BLaER1 treated with 17β-estradiol and CSF1 and Interleukin-3, amounts not matched to agents 10 nM and 100 nM (cell line): ENCODE measurements at regions not wholly inside any gene's neighbourhood (a gene's known extent, or its start where the extent isn't known, plus 50 kb on each side); places are given as distances from the start of the nearest gene placed in this dataset.

Experiments
- H3K27ac ChIP-seq, 11 experiments: shearing (Covaris generic); formaldehyde crosslinking; 2 replicates each; pipeline ENCODE4 v1.8.1; 2022
- H3K27me3 ChIP-seq, 11 experiments: shearing (Covaris generic); formaldehyde crosslinking; 2 replicates each; pipeline ENCODE4 v1.8.1; 2022
- H3K36me3 ChIP-seq, 11 experiments: shearing (Covaris generic); formaldehyde crosslinking; 2 replicates each; pipeline ENCODE4 v1.8.1; 2022
- H3K4me1 ChIP-seq, 10 experiments: shearing (Covaris generic); formaldehyde crosslinking; 2 replicates each; pipeline ENCODE4 v1.8.1; 2022
- H3K4me2 ChIP-seq, 11 experiments: shearing (Covaris generic); formaldehyde crosslinking; 2 replicates each; pipeline ENCODE4 v1.8.1; 2022
- H3K4me3 ChIP-seq, 10 experiments: shearing (Covaris generic); formaldehyde crosslinking; 2 replicates each; pipeline ENCODE4 v1.8.1; 2022
- H3K9ac ChIP-seq, 11 experiments: shearing (Covaris generic); formaldehyde crosslinking; 2 replicates each; pipeline ENCODE4 v1.8.1; 2022
- H3K9me3 ChIP-seq, 11 experiments: shearing (Covaris generic); formaldehyde crosslinking; replicated peaks in 1 of 11; 2 replicates each; pipeline ENCODE4 v1.8.1; 2022
- H4K20me1 ChIP-seq, 11 experiments: shearing (Covaris generic); formaldehyde crosslinking; 2 replicates each; pipeline ENCODE4 v1.8.1; 2022
- Cebpa-rat ChIP-seq, 11 experiments: shearing (Covaris generic); IDR thresholded peaks; 2 replicates each; pipeline ENCODE4 v1.8.1; 2022

DNA sequence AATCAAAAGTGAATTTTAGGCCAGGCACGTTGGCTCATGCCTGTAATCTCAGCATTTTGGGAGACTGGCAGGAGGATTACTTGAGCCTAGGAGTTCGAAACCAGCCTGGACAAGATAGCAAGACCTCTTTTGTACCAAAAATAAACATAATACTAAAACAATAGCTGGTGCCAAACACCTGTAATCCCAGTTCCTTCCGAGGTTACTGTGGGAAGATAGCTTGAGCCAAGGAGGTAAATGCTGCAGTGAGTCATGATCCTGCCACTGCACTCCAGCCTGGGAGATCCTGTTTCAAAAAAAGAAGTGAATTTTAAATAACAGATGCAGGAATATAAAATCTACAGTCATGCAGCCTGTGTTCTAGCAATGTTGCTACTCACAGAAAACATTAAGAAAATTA lies 488.3 kb downstream of the PPARGC1A start:
- Histone ChIP-seq H3K27ac (no peak overlapping the region), H3K4me2 (no peak overlapping the region), H3K36me3 (no peaks in the 10 kb centered on the region), H3K9me3 (peaks cover 0 to 13% (median 0%) of the 10 kb centered on the region in 11 experiments; a peak in 6 of 22 replicates), H3K9ac (no peak overlapping the region), H3K4me1 (no peaks in the 10 kb centered on the region), H4K20me1 (no peaks in the 10 kb centered on the region), H3K27me3 (no peaks in the 10 kb centered on the region), H3K4me3 (no peak overlapping the region)
- no peak for TF ChIP-seq Cebpa-rat (IDR thresholded peaks at IDR 0.05)

DNA sequence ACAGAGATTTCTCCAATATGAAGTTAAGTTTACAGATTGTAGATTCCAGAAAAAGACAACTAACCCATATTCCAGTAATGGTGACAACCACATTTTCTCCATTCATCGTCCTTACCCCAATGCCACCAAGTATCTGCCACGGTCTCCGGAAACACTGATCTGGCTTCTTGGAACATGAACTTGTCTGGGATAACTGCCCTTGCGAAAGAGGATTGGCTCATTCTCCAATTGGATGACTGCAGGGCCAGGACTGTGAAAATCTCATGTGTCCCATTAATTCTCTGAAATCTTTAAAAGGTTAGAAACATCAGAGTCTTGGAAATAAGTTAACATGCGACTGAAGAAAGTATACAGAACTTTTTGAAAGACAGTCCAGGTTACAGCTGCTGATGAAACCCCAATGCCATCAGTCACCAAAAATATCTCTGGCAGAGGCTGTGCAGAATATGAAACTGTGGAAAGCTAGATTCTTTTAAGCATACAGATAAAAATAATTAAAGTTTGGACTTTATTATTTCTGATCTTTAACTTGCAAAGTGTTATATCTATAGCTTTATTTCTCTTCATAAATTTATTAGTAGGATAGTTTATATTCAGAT lies 496.9 kb downstream of the PPARGC1A start:
- no peak overlapping the region for H3K4me2 ChIP-seq
- no peaks in the 10 kb centered on the region for H3K27me3 ChIP-seq
- H3K27ac ChIP-seq = no peak overlapping the region
- H3K9ac ChIP-seq = no peak overlapping the region
- H3K36me3 ChIP-seq = no peaks in the 10 kb centered on the region
- no peak for TF ChIP-seq Cebpa-rat (IDR thresholded peaks at IDR 0.05)
- peaks cover 5 to 10% (median 7%) of the 10 kb centered on the region in 11 experiments; a peak in 14 of 22 replicates for H3K9me3 ChIP-seq
- H4K20me1 ChIP-seq = no peaks in the 10 kb centered on the region
- H3K4me1 ChIP-seq = no peaks in the 10 kb centered on the region
- H3K4me3 ChIP-seq = no peak overlapping the region

DNA sequence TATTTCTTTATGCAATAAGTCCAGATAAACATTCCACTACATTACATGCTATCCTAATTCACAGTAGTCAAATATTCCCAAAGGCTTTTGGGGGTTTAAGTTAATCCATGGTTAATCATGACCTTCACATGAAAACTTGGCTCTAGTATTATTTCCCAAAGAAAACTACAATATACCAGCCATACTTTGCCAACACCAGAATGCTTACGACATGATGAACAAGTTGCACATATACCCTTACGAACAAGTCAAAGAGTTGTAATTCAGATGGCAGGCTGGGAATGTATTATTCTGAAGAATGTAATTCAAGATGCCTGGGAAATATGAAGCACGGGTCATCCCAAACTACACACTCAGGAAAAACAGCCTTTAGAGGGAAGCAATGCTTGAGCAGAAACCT lies 499.6 kb downstream of the PPARGC1A start:
- Histone ChIP-seq H3K36me3 (no peaks in the 10 kb centered on the region), H3K9me3 (peaks cover 5 to 10% (median 7%) of the 10 kb centered on the region in 11 experiments; a peak in 14 of 22 replicates), H4K20me1 (no peaks in the 10 kb centered on the region), H3K27me3 (no peaks in the 10 kb centered on the region), H3K9ac (no peak overlapping the region), H3K4me1 (no peaks in the 10 kb centered on the region), H3K4me3 (no peak overlapping the region), H3K4me2 (no peak overlapping the region), H3K27ac (no peak overlapping the region)
- no peak for TF ChIP-seq Cebpa-rat (IDR thresholded peaks at IDR 0.05)

DNA sequence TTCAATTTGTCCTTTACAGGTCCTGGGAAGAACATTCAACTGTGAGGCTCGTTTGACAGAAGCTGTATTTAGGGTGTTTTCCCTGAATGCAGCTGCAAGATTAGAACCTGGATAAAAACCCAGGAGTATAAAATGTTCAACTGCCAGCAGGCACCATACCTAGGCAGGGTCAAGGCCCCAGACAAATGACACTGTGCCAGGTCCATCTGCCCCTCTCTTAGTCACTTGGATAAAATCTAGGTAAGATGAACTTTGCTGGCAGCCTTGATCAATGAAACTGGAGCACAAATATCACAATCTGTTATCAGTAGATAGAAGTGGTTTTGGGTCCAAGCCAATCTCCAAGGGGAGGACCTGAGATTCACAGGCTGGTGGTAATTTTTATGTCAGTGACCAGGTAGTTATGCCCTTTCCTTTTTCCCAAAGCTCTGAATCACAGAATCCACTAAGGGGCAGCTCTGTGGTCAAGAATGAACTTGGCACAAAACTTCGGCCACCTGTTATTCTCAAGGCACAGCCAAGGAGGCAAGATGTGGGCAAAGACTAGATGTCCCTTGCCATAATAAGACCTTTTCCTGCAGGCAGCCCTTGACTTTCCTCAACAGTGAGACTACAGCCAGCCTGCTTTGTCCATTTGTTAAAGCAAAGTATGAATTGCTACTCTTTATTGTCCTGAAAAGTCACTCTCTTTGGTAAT lies 501.0 kb downstream of the PPARGC1A start:
- Histone ChIP-seq H3K9me3 (peaks cover 3 to 6% (median 5%) of the 10 kb centered on the region in 11 experiments; a peak in 14 of 22 replicates), H3K4me2 (no peak overlapping the region), H3K4me3 (no peak overlapping the region), H3K36me3 (no peaks in the 10 kb centered on the region), H3K9ac (no peak overlapping the region), H4K20me1 (no peaks in the 10 kb centered on the region), H3K27me3 (no peaks in the 10 kb centered on the region), H3K27ac (no peak overlapping the region), H3K4me1 (no peaks in the 10 kb centered on the region)
- no peak for TF ChIP-seq Cebpa-rat (IDR thresholded peaks at IDR 0.05)

DNA sequence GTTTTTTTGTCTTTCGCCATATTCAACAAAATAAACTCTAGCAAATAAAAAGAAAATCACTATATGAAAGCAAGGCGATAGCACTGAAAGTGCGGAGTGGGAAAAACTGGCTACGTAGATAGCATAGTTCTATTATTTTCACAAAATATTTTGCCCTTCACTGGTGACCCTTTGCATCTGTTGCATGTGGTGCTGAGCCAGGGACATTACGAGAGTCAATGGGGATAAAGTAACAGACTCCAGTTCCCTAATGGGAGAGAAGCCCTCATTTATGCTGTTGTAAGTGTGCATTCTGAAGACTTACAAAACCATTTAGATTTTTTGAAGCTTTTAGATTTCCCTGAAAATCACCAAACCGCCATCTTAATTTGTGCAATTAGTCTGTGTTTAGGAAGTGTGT lies 501.6 kb downstream of the PPARGC1A start:
- H3K4me1 ChIP-seq = no peaks in the 10 kb centered on the region
- no peaks in the 10 kb centered on the region for H3K9me3 ChIP-seq
- no peaks in the 10 kb centered on the region for H3K36me3 ChIP-seq
- no peaks in the 10 kb centered on the region for H4K20me1 ChIP-seq
- H3K4me3 ChIP-seq = no peak overlapping the region
- no peaks in the 10 kb centered on the region for H3K27me3 ChIP-seq
- no peak overlapping the region for H3K4me2 ChIP-seq
- no peak overlapping the region for H3K27ac ChIP-seq
- no peak for TF ChIP-seq Cebpa-rat (IDR thresholded peaks at IDR 0.05)
- no peak overlapping the region for H3K9ac ChIP-seq

DNA sequence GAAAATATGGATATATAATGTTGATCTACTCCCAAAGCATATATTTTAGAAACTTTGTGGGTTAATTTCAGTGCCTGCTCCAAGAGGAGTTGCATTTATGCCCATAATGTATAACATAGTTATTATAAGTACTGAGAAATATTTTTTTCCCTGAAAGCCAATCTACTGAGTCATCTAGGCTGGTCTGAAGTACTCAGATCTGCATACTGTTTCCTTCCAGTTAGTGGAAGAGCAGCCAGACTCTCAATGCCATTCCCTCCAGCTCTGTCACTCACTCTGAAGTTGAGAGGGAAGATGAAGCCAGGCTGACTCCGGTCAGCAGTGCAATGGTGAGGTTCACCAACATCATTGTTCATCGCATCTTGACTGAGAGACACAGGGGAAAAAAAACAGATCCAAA lies 505.1 kb downstream of the PPARGC1A start:
- H4K20me1 ChIP-seq = no peaks in the 10 kb centered on the region
- no peak overlapping the region for H3K27ac ChIP-seq
- TF ChIP-seq Cebpa-rat (IDR thresholded peaks at IDR 0.05) = no peak
- no peaks in the 10 kb centered on the region for H3K36me3 ChIP-seq
- no peak overlapping the region for H3K9ac ChIP-seq
- no peaks in the 10 kb centered on the region for H3K27me3 ChIP-seq
- H3K4me2 ChIP-seq = no peak overlapping the region
- H3K9me3 ChIP-seq = no peaks in the 10 kb centered on the region
- H3K4me3 ChIP-seq = no peak overlapping the region
- no peaks in the 10 kb centered on the region for H3K4me1 ChIP-seq

DNA sequence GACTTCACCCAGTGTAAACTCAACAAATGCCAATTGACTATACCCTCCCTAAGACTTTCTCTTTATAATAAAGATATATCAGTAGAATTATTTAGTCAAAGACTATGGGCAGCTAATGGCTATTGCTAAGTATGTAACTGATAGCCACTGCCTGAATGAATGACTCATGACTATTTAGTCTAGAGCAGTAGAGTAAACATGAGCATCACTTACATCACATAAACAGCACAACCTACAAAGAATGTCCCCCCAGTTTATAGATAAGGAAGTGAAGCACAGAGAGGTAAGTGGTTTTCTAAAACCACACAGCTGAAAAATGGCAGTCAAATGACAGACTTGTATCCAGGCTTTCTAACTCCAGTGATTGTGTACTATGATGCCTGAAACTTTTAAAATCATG lies 507.0 kb downstream of the PPARGC1A start:
- Histone ChIP-seq H4K20me1 (no peaks in the 10 kb centered on the region), H3K4me3 (no peak overlapping the region), H3K27me3 (no peaks in the 10 kb centered on the region), H3K9me3 (peaks cover 0 to 5% (median 0%) of the 10 kb centered on the region in 11 experiments; a peak in 1 of 22 replicates), H3K27ac (no peak overlapping the region), H3K9ac (no peak overlapping the region), H3K4me2 (no peak overlapping the region), H3K4me1 (no peaks in the 10 kb centered on the region), H3K36me3 (no peaks in the 10 kb centered on the region)
- no peak for TF ChIP-seq Cebpa-rat (IDR thresholded peaks at IDR 0.05)

DNA sequence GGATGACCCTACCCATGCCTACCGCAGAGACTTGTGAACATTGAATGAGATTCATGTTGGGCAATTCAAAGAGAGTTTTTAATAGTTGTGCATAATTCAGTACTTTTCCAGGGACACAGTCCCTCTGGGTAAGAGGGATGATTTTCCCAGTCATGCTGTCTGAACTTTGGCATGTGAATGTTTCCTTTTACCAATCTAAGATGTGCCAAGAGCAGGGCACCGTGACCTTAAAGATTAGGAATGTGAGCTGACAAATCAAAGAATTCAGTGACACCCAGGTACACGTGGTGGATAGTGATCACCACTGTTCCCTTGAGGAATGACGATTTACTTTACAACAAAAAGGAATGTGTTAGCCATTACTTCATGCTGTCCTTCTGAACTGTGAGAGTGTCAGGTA lies 515.6 kb downstream of the PPARGC1A start:
- H3K27me3 ChIP-seq = no peaks in the 10 kb centered on the region
- TF ChIP-seq Cebpa-rat (IDR thresholded peaks at IDR 0.05) = no peak
- no peak overlapping the region for H3K9ac ChIP-seq
- no peak overlapping the region for H3K4me2 ChIP-seq
- no peaks in the 10 kb centered on the region for H3K4me1 ChIP-seq
- no peak overlapping the region for H3K4me3 ChIP-seq
- H4K20me1 ChIP-seq = no peaks in the 10 kb centered on the region
- H3K27ac ChIP-seq = no peak overlapping the region
- H3K9me3 ChIP-seq = peaks cover 0 to 5% (median 0%) of the 10 kb centered on the region in 11 experiments; a peak in 1 of 22 replicates
- H3K36me3 ChIP-seq = no peaks in the 10 kb centered on the region

DNA sequence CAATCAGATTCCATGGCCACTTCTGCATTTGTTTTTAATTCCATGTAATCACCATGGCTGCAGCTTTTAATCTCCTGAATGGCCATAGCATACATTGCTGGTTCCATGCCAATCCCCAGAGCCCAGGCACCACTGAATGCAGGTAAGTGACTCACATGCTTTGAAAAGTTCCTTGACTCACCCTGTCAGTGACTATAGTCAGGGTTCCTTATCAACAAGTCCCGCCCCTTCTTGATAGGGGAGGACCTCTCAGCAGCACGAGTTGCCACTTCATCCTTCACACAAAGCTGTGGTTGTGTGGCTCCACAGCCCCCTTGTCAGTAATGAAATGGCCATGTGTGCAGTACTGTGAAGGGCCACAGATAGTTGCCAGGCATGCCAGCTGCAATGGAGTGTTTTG lies 516.6 kb downstream of the PPARGC1A start:
- Histone ChIP-seq H3K9me3 (no peaks in the 10 kb centered on the region), H3K9ac (no peak overlapping the region), H3K36me3 (no peaks in the 10 kb centered on the region), H3K27me3 (no peaks in the 10 kb centered on the region), H3K4me1 (no peaks in the 10 kb centered on the region), H4K20me1 (no peaks in the 10 kb centered on the region), H3K27ac (no peak overlapping the region), H3K4me3 (no peak overlapping the region), H3K4me2 (no peak overlapping the region)
- no peak for TF ChIP-seq Cebpa-rat (IDR thresholded peaks at IDR 0.05)

DNA sequence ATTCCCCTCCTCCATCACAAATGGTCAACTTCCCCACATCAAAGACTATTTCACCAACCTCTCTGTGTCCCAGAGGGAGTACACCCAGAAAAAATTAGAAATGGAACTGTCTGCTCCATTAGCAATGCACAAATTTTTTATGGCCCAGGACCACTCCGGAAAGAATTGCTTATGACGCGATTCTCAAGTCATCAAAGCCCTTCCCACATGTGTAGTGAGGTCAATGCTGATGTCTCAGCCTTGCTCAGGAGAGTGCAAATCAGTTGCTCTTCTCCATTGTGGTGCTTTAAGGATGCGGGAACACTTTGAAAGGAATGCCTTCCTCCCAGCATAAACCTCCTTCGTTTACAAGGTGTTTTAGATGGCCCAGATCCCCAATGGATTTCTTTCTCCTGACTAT lies 518.3 kb downstream of the PPARGC1A start:
- Histone ChIP-seq H3K4me3 (no peak overlapping the region), H3K9ac (no peak overlapping the region), H3K27me3 (no peaks in the 10 kb centered on the region), H3K4me2 (no peak overlapping the region), H3K4me1 (no peaks in the 10 kb centered on the region), H3K36me3 (no peaks in the 10 kb centered on the region), H4K20me1 (no peaks in the 10 kb centered on the region), H3K9me3 (no peaks in the 10 kb centered on the region), H3K27ac (no peak overlapping the region)
- TF ChIP-seq Cebpa-rat (IDR thresholded peaks at IDR 0.05) = no peak
